GM21528 (cell line): ENCODE measurements at regions not wholly inside any gene's neighbourhood (a gene's known extent, or its start where the extent isn't known, plus 50 kb on each side); places are given as distances from the start of the nearest gene placed in this dataset.
"Not testable (repeated sequence)": the region's sequence is repeated elsewhere in the genome, so short reads cannot be mapped to it uniquely, and the experiment has no call there.

Source experiments
- ATAC-seq: cut with Tn5 transposase; IDR thresholded peaks from one replicate; pipeline ENCODE4 v1.9.1; 2021; ENCODE audit warnings: mild to moderate bottlenecking, moderate library complexity; ENCODE audit not compliant: unreplicated experiment, low FRiP score

DNA sequence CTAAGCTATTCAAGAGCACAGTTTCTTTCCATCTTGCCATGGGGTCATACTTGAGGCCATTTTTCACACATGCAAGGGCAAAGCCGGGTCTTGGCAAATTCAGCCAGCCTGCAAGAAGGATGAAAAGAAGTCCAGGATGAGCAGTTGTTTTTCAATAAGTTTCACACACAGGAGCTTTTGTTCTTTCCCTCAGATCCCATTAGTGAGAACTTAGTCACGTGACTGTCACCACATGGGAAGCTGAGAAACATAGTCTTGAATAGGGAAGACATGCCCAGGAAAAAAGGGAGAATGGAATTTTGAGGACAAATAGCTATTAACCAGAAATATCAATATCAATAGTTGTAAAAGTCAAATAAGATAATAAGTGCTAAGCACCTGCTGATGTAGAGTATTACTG, 137.7 kb downstream of the AHR start:
- ATAC-seq: no peak

DNA sequence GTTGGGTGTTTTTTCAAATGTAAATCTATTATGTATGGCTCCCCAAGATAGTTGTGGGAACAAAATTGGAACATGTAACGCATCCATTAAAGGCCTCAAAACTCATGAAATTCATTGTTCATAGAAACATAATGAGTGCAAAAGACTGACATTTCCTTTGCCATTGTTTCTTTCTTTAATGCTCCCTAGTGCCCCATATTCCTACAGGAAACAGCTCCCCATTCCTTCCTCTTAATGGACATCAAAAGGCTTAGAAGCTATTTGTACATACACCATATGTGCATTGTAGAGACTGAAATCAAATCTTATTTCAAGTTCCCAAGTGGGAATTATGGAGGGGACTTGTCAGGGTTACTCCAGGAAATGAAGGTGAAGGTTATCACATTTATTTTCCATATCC, 139.1 kb downstream of the AHR start:
- ATAC-seq: no peak

DNA sequence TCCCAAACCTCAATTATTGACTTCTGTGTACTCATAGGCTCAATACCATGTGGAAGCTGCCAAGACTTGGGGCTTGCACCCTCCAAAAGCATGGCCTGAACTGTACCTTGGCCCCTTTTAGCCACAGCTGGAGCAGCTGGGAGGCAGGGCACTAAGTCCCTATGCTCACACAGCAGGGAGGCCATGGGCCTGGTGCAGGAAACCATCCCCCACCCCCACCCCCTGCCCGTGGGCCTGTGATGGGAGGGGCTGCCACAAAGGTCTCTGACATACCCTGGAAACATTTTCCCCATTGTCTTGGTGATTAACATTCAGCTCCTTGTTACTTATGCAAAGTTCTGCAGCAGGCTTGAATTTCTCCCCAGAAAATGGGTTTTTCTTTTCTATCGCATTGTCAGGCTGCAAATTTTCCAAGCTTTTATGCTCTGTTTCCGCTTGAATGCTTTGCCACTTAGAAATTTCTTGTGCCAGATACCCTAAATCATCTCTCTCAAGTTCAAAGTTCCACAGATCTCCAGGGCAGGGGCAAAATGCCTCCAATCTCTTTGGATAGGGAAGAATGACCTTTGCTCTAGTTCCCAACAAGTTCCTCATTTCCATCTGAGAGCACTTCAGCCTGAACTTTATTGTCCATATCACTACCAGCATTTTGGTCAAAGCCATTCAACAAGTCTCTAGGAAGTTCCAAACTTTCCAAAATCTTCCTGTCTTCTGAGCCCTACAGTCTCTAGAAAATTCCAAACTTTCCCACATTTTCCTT, 141.8 kb downstream of the AHR start:
- ATAC-seq: not testable (repeated sequence)

DNA sequence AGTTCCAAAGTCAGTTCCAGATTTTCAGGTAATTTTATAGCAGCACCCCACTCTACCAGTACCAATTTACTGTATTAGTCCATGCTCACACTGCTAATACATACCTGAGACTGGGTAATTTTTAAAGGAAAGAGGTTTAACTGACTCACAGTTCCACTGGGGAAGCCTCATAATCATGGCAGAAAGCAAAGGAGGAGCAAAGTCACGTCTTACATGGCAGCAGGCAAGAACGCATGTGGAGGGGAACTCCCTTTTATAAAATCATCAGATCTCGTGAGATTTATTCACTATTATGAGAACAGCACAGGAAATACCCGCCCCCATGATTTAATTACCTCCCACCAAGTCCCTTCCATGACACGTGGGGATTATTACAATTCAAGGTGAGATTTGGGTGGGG, 142.4 kb downstream of the AHR start:
- no peak for ATAC-seq

DNA sequence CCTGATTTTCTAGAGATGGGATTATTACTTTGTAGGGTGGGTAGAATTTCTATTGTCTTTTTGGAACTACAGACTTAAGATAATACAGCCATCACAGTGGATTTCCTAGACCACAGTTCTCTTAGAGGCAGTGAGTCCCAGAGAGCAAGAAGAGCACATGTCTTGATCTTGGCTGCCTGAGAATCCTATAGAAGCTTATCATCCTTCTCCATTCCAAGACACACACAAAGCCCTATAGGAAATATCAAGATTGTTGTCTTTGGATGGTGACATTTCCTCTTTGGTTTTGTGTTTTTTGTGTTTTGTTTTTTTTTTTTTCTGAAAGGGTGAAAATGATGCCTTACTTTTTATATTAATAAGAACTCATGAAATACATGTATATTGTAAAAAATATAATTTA, 143.1 kb downstream of the AHR start:
- no peak for ATAC-seq

DNA sequence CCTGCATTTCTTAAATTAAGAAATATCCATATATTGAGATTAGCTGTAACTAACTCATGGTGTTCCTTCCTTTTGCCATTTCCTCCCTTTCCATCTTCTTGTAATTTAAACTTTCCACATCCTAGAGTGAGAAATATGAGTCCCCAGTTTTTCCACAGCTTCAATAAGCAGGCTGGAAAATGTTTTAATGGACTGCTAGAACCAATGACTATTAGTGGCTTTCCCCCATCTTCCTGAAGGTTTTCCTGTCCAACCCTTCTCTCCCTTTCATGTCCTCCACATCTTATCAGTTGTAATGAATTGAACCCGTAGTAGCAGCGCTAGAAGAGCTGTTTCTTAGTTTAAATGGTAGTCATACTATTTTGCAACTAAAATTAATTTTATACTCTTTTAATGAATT, 145.7 kb downstream of the AHR start:
- no peak for ATAC-seq

DNA sequence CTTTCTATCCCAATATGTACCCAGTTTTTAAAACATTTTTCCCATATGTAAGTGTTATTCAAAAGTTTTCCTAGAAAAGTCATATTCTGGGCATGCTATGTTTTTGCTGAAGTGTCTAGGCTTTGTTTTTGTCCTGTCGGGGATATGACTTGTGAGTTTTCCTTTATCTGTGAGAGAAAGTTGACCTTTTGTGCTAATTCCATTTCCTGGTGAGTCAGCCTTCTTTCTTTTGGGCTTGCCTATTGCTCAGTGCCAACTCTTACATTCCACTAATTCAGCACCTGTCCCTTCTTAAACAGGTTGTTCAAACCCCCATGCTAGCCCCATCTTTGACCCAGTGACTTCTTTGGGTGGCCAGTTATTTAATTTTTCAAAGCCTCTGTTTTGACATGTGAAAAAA, 146.2 kb downstream of the AHR start:
- no peak for ATAC-seq

DNA sequence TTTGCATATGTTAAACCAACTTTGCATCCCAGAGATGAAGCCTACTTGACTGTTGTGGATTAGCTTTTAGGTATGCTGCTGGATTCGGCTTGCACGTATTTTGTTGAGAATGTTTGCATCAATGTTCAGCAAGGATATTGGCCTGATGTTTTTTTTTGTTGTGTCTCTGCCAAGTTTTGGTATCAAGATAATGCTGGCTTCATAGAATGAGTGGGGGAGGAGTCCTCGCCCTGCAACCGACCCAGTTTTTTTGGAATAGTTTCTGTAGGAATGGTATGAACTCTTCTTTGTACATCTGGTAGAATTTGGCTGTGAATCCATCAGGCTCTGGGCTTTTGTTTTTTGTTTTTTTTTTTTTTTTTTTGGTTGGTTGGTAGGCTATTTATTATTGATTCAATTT, 147.9 kb downstream of the AHR start:
- ATAC-seq: no peak

DNA sequence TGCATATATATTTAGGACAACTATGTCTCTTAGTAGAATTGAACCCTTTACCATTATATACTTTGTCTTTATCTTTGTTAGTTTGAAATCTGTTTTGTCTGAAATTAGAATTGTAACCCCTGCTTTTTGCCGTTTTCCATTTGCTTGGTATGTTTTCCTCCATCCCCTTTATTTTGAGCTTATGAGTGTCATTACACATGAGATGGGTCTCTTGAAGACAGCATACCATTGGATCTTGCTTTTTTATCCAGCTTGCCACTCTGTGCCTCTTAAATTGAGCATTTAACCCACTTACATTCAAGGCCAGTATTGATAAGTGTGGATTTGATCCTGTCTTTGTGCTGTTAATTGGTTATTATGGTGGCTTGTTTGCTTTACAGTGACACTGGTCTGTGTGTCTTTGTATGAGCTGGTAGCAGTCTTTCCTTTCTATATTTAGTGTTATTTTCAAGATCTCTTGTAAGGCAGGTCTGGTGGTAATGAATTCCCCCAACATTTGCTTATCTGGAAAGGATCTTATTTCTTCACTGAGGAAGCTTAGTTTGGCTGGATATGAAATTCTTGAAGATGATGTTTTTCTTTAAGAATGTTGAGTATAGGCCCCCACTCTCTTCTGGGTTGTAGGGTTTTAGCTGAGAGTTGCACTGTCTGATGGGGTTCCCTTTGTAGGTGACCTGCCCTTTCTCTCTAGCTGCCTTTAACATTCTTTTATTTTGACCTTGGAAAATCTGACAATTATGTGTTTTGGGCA, 149.5 kb downstream of the AHR start:
- no peak for ATAC-seq

DNA sequence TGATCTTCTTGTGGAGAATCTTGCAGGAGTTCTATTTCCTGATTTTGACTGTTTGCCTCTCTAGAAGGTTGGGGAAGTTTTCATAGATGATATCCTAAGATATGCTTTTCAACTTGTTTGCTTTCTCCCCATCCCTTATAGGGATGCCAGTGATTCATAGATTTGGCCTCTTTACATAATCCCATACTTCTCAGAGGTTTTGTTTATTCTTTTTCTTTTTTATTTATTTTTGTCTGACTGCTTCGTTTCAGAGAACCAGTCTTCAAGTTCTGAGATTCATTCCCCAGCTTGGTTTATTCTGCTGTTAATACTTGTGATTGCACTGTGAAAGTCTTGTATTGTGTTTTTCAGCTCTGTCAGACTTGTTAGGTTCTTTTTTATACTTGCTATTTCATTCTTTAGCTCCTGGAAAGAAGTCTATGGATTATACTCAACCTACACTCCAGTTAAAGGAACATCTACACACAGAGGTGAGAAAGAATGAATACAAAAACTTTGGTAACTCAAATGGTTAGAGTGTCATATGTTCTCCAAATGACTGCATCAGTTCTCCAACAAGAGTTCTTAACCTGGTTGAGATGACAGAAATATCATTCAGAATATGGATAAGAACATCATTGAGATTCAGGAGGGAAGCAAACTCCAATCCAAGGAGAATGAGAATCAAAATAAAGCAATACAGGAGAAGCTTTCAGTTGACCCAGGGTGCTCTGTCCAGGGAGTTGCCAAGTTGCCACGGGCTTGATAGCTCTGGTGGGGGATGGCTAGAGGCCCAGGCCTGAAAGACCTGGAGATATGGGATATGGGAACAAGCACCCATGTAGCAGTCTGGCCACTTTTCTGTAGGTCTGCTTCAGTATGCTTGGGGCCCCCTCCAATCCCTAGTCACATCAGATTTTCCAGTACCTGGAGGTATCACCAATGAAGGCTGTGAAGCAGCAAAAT, 150.3 kb downstream of the AHR start:
- ATAC-seq: no peak

DNA sequence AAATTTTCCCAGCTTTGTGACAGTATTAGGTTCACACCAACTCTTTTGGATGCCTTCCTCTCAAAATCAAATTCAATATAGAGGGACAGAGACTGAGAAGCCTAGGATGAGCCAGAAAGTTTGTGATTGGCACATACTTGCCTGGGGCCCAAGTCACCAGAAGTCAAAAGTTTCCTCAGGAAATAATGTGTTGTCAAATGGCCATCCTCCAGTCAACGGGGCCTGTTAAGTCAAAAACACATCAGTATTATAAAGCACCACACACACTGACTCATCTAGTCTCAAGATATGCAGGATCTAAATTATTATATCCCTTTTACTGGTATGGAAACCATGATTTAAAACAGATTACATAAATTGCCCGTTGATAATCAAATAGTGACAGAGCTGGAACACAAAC, 158.1 kb downstream of the AHR start:
- no peak for ATAC-seq

DNA sequence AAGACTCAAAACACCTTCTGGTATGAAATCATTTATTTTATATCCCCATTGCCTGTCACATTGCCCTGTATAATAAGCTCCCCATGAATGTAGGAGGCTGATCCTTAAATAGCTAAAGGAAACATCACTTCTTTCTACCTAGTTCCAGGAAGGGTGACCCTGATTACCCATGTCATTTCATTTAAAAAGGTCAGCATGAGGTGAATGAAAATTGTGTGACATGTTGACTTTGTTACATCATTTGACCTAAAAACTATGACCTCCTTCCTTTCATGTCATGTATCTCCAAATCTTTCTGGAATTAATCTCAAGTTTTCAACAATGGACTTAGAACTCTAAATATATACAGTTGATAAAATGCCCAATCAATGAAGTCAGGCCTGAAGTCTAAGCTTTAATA, 161.5 kb downstream of the AHR start:
- ATAC-seq: no peak

DNA sequence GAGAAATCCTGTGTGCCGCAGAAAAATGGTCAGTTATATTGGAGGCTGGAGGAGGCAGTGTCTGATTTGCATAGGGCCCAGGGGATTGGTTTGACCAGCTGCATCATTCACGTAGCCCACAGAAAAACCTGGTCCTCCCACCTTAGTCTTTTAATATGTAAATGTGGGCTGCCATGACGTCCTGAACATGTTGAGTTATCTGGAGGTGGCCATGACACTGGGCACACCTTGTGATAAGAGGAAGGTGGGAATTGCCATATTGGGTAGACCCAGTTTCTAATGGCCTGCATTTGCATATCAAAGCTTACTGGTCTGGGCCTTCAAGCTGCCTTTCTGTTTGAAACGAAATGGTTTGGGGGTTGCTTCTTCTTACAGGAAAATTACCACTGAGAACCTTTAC, 162.2 kb downstream of the AHR start:
- no peak for ATAC-seq

DNA sequence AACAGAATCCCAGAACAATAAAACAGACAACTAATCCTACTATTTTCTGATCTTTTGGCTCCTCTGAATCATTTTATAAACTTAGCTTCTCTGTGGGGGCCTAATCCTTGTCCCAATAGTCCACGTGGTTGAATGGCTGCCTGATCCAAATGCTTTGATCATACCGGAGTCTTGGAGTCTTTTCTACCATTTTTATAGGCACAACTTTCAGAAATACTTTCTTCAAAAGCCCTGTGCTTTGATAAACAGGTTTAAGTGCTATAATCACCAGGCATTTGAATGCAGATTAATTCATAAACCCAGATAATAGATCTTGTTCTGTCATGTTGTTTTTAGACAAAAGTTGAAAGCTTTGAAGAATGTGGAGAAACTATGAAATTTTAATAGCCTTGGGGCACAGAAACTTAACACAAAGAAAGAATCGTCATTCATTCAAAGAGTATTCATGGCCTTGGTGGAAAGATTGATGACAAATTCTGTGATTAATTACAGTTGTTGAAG, 163.7 kb downstream of the AHR start:
- no peak for ATAC-seq

DNA sequence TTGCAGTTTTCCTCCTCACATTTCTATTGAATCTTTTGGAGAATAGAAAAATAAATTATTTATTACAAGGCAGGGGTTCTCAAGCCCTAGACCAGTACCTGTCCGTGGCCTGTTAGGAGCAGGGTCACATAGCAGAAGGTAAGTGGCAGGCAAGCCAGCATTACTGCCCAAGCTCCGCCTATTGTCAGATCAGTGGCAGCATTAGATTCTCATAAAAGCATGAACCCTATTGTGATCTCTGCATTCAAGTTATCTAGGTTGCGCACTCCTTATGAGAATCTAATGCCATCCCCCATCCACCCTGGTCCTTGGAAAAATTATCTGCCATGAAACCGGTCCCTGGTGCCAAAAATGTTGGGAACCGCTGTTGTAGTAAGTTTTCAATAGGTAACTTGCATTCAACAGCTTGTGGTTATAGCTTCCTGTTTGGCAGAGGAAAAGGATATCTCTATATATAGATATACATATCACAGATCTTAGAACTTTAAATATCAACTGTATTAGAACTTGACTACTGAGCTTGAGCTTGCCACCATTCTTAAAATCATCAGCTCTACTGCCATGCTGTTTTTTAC, 165.1 kb downstream of the AHR start:
- no peak for ATAC-seq

DNA sequence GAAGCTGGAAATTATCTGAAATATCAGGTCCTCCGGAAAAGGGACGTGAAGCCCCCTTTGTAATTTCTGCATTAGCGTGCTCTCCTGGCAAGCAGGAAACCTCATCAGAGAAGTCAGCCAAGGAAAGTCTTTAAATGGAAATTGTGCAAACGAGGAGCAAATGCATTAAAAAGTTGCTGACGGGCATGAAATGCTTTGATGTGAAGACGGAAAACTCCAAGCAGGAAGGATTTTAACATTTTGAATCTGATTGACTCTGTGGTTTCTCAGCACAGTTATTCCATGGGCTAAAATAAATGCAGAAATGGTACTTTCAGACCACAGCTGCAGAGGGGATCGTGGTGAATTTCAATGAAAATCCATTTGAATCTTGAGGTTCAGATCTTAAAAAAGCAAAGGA, 167.8 kb downstream of the AHR start:
- ATAC-seq: no peak

DNA sequence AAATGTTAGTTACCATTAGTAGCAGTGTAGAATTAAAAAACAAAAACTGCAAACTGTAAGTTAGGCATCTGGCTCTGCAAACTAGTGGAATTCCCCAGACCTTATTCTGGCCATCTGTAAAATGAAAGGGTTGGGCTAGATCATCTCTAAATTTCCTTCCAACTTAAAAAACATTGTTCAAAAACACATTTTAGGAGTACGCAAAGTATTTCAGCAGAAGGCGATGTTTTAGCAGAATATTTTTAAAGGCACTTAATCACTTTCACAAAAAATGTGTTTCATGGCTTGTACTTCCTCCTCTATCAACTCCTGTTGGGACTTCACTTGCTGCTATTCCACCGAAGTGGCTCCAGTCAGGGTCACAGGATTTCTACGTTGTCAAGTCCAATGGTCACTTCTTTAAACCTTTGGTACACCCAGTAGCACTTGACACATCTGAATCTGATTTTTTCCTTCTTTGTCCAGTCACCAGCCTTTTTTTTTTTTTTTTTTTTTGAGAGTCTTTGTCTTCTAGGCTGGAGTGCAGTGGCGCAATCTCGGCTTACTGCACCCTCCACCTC, 169.0 kb downstream of the AHR start:
- ATAC-seq: no peak

DNA sequence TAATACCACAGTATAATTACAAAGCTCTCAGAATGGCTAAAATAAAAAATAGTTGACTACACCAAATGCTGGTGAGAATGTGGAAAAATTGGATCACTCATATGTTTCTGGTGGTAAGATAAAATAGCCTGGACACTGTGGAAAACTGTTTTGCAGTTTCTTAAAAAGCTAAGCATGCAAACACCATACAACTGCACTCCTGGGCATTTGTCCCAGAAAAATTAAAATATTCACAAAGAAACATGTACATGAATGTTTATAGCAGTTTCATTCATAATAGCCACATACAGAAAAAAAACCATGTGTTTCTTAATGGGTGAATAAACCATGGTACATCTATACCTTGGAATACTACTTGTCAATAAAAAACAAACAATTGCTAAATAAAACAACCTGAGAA, 172.9 kb downstream of the AHR start:
- ATAC-seq: no peak

DNA sequence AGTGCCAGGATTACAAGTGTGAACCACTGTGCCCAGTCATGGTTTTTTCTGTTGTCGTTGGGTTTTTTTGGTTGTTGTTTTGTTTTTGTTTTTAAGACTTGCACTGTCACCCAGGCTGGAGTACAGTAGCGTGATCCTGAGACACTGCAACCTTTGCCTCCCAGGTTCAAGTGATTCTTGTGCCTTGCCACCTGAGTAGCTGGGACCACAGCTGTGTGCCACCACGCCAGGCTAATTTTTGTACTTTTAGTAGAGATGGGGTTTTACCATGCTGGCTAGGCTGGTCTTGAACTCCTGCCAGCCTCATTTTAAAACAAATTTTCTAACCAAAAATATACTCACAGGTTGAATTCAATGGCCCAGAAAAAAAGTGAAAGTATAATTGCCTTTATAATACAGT, 174.1 kb downstream of the AHR start:
- ATAC-seq: no peak

DNA sequence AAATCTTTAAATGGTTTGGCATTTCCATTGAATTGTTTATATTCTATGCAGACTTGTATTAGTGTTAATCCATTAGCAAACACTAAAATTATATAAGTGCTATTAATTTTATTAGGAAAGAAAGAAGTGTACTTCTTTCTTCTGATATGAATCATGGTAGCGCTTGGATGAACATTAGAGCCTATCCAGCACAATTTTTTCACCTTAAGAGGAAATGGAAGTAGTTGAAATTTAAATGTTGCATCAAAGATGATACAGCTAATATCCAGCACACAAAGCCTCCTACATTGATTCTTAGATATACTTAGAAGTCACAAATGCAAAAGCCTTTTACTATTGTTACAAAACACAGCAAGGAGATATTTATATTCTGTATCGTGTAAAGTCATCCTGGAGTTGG, 174.5 kb downstream of the AHR start:
- ATAC-seq: no peak
